ENCODE measurements at regions not wholly inside any gene's neighbourhood (a gene's known extent, or its start where the extent isn't known, plus 50 kb on each side); places are given as distances from the start of the nearest gene placed in this dataset.

DNA sequence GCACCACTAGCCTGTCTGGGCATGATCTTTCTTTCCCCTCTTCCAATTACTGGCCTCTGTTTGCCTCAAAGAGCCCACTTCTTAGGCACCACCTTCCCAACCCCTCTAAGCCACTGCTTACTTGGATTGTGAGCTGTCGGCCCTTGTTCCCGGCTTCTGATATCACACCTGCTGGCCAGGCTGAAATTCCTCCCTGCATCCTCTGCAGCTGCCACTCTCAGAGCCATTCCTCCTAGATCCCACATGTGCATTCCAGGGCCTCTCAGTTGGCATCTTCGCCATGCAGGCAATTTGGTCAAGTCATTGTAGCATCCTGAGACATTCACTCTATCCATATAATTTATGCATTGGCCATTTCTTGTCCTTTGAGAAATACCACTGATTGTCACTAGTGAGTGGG, 135.9 kb downstream of the OLIG3 start:
- TF ChIP-seq, protein P1, sequence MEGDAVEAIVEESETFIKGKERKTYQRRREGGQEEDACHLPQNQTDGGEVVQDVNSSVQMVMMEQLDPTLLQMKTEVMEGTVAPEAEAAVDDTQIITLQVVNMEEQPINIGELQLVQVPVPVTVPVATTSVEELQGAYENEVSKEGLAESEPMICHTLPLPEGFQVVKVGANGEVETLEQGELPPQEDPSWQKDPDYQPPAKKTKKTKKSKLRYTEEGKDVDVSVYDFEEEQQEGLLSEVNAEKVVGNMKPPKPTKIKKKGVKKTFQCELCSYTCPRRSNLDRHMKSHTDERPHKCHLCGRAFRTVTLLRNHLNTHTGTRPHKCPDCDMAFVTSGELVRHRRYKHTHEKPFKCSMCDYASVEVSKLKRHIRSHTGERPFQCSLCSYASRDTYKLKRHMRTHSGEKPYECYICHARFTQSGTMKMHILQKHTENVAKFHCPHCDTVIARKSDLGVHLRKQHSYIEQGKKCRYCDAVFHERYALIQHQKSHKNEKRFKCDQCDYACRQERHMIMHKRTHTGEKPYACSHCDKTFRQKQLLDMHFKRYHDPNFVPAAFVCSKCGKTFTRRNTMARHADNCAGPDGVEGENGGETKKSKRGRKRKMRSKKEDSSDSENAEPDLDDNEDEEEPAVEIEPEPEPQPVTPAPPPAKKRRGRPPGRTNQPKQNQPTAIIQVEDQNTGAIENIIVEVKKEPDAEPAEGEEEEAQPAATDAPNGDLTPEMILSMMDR (IDR thresholded peaks at IDR 0.05; ENCODE audit: insufficient read depth, low read depth, low read length, missing control alignments), result no peak
- DNase-seq (ENCODE audit: low read depth), result no peak

DNA sequence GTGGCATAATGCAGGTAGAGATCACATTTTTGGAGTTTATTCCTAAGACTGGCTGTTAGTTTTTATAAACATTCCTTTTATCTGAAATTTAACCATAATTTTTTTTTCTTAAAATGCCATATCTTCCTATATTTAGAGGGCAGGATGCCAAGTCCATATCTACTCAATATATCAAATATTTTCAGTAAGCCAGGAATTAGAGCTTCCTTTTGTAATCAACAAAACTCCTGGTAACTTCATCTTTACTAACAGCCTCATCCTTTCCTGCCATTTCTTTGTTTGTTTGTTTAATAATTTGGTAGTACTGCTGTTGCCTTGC, 136.3 kb downstream of the OLIG3 start:
- no peak for DNase-seq (ENCODE audit: low read depth)
- TF ChIP-seq, protein P1 (IDR thresholded peaks at IDR 0.05; ENCODE audit: insufficient read depth, low read depth, low read length, missing control alignments), result no peak

More for the DNA sequence above, 135.9 kb downstream of the OLIG3 start:
- H3K4me3 ChIP-seq (ENCODE audit: low read depth, low read length), result no peak overlapping the region

DNA sequence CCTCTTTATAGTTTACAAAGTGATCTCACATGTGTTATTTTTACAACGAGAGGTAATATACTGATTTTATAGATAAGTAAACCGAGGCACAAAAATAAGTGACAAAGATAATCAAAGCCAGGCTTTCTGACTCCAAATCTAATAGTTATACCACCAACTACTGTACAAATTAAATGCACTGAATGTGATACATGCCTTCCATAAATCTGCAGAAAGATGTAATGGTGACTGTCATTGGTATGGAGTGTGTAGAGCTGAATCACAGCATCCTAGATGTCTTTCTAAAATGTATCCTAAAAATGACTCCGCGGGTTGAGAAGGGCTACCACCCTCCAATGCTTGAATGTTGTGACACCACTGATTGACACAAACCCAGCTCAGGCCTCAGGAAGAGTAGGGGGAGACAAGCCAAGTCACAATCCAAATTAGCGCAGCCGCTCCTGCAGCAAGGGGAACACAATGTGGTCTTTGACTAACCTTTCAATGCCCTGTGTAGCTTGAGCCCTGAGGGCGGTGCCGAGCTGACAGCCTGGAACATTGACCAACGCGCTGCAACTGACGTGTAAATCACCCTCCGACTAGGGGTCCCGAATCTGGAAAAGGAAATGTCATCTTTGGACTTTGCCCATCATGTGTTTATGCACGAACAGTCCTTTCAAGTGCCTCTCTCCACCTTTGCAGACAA, 136.8 kb downstream of the OLIG3 start:
- TF ChIP-seq, protein P1 (IDR thresholded peaks at IDR 0.05; ENCODE audit: insufficient read depth, low read depth, low read length, missing control alignments), result no peak
- no peak for DNase-seq (ENCODE audit: low read depth)
- no peak overlapping the region for H3K4me3 ChIP-seq (ENCODE audit: low read depth, low read length)

More for the DNA sequence above, 136.3 kb downstream of the OLIG3 start:
- H3K4me3 ChIP-seq (ENCODE audit: low read depth, low read length), result no peak overlapping the region

DNA sequence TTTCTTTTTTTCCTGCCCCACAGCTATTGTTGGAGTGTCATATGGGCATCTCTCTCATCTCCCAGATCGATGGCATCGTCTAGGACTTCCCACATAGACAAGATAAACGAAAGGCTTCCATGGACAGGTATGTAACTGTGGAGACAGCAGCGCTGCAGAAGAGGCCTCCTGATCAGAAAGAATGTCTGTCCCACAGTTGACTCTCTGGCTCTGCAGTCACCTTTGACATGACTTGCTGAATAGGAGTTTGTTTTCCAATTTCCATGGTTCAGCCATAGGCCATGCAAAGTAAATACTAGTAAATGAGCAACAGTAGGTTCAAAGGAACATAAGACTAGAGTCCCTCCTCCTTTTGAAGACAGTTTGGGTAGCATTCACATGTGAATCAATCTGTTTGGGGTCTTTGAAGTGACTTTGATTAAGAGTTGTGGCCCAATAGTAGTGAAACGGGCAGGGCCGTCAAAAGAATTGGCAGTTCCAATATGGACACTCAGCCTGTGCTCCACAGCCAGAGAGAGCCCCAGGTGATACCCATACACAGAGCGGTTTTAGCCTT, 134.7 kb upstream of the IFNGR1 start:
- no peak overlapping the region for H3K4me3 ChIP-seq (ENCODE audit: low read depth, low read length)
- TF ChIP-seq, protein P1 (IDR thresholded peaks at IDR 0.05; ENCODE audit: insufficient read depth, low read depth, low read length, missing control alignments), result no peak
- DNase-seq (ENCODE audit: low read depth), result no peak

DNA sequence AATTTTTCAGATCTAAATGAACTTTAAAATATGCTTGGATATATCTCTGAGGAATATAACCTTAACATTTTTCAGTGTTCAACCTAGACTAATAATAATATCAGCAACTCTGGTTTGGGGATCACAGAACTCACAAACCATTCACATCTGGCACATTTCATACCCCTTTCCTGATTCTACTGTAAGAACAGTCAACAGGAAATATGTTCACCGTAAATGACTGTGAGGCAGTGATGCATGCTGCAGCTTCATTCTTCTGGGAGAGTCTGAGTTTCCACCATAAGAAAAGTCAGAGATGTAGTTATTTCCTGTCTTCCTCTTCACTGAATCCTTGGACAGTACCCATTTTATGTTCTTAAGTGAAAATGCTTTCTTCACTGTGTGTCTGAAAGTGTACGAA, 134.2 kb upstream of the IFNGR1 start:
- DNase-seq (ENCODE audit: low read depth), result peak; percentile 59
- H3K4me3 ChIP-seq (ENCODE audit: low read depth, low read length), result no peak overlapping the region

DNA sequence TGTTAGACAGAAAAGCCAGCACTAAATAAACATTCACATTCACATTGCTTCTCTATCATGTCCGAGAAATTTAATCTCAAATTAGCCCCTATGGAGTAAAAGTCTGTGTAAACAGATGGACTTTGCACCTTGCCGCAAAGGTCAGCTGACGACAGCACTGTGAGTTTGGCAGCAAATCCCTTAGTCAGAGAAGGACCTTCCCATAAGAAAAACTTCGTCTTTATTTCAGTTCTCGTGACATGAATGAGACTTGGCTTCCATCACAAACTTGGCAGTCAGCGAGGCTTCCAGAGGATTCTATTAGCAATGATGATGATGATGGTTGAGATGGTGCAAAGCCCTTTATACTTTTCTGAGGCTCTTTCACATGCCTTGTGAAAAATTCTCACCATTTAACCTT, 133.7 kb upstream of the IFNGR1 start:
- DNase-seq (ENCODE audit: low read depth), result no peak
- TF ChIP-seq, protein P1 (IDR thresholded peaks at IDR 0.05; ENCODE audit: insufficient read depth, low read depth, low read length, missing control alignments), result no peak
- no peak overlapping the region for H3K4me3 ChIP-seq (ENCODE audit: low read depth, low read length)

More for the DNA sequence above, 134.2 kb upstream of the IFNGR1 start:
- TF ChIP-seq, protein P1 (IDR thresholded peaks at IDR 0.05; ENCODE audit: insufficient read depth, low read depth, low read length, missing control alignments), result no peak

DNA sequence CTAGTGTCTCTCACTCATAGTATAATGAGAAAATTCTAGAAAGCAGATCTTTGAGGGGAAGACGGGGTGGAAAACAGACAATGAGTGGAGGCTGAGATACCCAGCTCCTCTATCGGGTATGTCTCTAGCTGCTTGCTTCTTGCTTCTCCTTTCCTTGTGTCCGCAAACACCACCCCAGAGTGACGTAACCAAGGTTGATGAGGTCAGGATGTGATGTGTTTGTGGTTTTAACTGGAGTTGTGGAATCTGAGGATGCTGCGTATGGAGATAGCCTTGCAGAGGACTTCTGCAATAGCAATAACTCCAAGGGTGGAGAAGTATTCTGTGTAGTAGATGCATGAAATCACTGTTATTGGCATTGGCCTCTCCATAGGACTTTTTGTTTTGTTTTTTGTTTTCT, 132.7 kb upstream of the IFNGR1 start:
- DNase-seq (ENCODE audit: low read depth), result no peak
- TF ChIP-seq, protein P1 (IDR thresholded peaks at IDR 0.05; ENCODE audit: insufficient read depth, low read depth, low read length, missing control alignments), result no peak

More for the DNA sequence above, 132.7 kb upstream of the IFNGR1 start:
- H3K4me3 ChIP-seq (ENCODE audit: low read depth, low read length), result no peak overlapping the region

Data from GM12865 (cell line).